ENCODE measurements at regions not wholly inside any gene's neighbourhood (a gene's known extent, or its start where the extent isn't known, plus 50 kb on each side); places are given as distances from the start of the nearest gene placed in this dataset.

DNA sequence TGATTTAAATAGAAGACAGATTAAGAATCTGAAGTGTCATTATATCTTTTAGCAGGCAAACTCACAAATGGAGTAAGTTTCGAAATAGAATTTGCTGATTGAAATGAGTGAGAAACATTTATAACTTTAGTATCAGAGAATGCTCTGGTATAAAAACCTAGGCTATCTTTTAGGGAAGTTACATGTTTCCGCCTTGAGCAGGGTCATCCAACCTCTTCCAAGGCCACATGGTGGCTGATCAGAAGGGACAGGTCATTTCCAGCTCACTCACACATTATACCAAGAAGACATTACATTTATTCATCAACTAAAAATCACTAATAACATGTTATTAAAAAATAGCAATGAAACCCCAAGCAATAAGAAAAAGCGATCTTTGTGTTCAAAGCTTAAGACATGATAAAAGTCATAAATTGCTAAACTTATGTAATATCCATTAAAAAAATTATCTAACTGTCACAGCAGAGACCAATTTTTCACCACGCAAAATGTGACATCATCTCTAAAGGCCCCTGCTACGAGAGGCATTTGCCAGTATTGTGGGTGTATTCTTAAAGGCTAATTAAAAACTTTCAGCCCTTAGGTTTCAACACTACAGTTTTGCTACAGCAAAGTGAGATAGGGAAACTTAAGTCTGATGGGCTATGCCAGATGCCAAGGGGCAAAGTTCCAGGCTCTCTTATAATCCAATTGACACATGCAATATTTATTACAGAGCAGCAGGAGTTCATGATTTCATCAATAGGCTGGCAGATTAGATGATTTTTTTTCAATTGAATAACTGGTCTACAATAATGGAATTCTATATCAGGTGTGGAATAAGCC lies 240.4 kb upstream of the TBL1XR1 start:
- TF ChIP-seq, protein P1, sequence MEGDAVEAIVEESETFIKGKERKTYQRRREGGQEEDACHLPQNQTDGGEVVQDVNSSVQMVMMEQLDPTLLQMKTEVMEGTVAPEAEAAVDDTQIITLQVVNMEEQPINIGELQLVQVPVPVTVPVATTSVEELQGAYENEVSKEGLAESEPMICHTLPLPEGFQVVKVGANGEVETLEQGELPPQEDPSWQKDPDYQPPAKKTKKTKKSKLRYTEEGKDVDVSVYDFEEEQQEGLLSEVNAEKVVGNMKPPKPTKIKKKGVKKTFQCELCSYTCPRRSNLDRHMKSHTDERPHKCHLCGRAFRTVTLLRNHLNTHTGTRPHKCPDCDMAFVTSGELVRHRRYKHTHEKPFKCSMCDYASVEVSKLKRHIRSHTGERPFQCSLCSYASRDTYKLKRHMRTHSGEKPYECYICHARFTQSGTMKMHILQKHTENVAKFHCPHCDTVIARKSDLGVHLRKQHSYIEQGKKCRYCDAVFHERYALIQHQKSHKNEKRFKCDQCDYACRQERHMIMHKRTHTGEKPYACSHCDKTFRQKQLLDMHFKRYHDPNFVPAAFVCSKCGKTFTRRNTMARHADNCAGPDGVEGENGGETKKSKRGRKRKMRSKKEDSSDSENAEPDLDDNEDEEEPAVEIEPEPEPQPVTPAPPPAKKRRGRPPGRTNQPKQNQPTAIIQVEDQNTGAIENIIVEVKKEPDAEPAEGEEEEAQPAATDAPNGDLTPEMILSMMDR (IDR thresholded peaks at IDR 0.05), result no peak
- no peak for TF ChIP-seq POLR2A (IDR thresholded peaks at IDR 0.05)

Measured in thyroid gland (tissue), 4 donors.